HEK293 (cell line): ENCODE measurements at regions not wholly inside any gene's neighbourhood (a gene's known extent, or its start where the extent isn't known, plus 50 kb on each side); places are given as distances from the start of the nearest gene placed in this dataset.

Source experiments
- CTCF ChIA-PET: fragments of 350-600 bp; formaldehyde crosslinking; extraction: SDS; loops from one replicate; lab custom pipeline; 2021; ENCODE audit warnings: antibody characterized with exemption; lab: Yijun Ruan, JAX
- POLR2A ChIA-PET: fragments of 300-600 bp; formaldehyde crosslinking; extraction: SDS; loops from one replicate; lab custom pipeline; 2020; ENCODE audit warnings: antibody characterized with exemption, inconsistent platforms; lab: Yijun Ruan, JAX
- H3K27ac ChIP-seq: fragments of 200-500 bp; sonication (Bioruptor generic); 2 replicates; pipeline ENCODE4 v1.5.1; 2014; ENCODE audit warnings: low read depth, low read length, control low read depth, inconsistent platforms; ENCODE audit errors: extremely low read depth
- H3K36me3 ChIP-seq, 2 experiments: fragments of 200-500 bp in 1 of 2; sonication (Bioruptor generic) in 1 of 2; 1 replicate in 1 of 2; 2 replicates in 1 of 2; pipeline ENCODE4 v1.5.1; 2014 to 2017; ENCODE audit warnings: inconsistent platforms in 2 of 2, low read length in 2 of 2; ENCODE audit not compliant: control insufficient read depth in 2 of 2, insufficient read depth in 1 of 2
- H3K4me1 ChIP-seq: fragments of 200-500 bp; sonication (Bioruptor generic); 2 replicates; pipeline ENCODE4 v1.5.1; 2014; ENCODE audit warnings: mild to moderate bottlenecking, low read length, inconsistent platforms; ENCODE audit not compliant: control insufficient read depth, insufficient read depth
- H3K4me3 ChIP-seq: 2 replicates; pipeline ENCODE4 v1.5.1; 2011; ENCODE audit warnings: low read depth, mild to moderate bottlenecking, control low read depth, low read length, moderate library complexity
- H3K9me3 ChIP-seq: fragments of 200-500 bp; sonication (Bioruptor generic); 2 replicates; pipeline ENCODE4 v1.5.1; 2014; ENCODE audit warnings: low read depth, low read length, inconsistent platforms; ENCODE audit not compliant: control insufficient read depth, insufficient read depth
- GLI2 ChIP-seq: fragments of 450-650 bp; formaldehyde crosslinking; IDR thresholded peaks from 2 replicates; pipeline ENCODE4; 2017; ENCODE audit warnings: missing biosample characterization, missing genetic modification characterization, low read depth, borderline replicate concordance
- GLI4 ChIP-seq: fragments of 450-650 bp; formaldehyde crosslinking; IDR thresholded peaks from 2 replicates; pipeline ENCODE4 v1.5.1; 2016; ENCODE audit warnings: missing biosample characterization, missing genetic modification characterization
- HOXC10 ChIP-seq: sonication (generic); formaldehyde crosslinking; IDR thresholded peaks from 2 replicates; pipeline ENCODE4 v1.8.1; 2023; ENCODE audit warnings: mild to moderate bottlenecking, missing genetic modification reagents
- IKZF3 ChIP-seq: fragments of 450-650 bp; IDR thresholded peaks from 2 replicates; pipeline ENCODE4 v1.5.0; 2018; ENCODE audit warnings: missing biosample characterization, mild to moderate bottlenecking, missing genetic modification characterization, moderate library complexity
- KLF9 ChIP-seq: fragments of 450-650 bp; formaldehyde crosslinking; IDR thresholded peaks from 2 replicates; pipeline ENCODE4 v1.5.1; 2016; ENCODE audit warnings: missing biosample characterization, missing genetic modification characterization, low read depth
- SP2 ChIP-seq: fragments of 450-650 bp; formaldehyde crosslinking; IDR thresholded peaks from 2 replicates; pipeline ENCODE4 v1.5.1; 2016; ENCODE audit warnings: missing biosample characterization, missing genetic modification characterization
- ZBTB17 ChIP-seq: fragments of 450-650 bp; formaldehyde crosslinking; IDR thresholded peaks from 2 replicates; pipeline ENCODE4 v1.5.1; 2016; ENCODE audit warnings: missing biosample characterization, missing genetic modification characterization
- ZFHX2 ChIP-seq: fragments of 450-650 bp; formaldehyde crosslinking; conservative IDR thresholded peaks from 2 replicates; pipeline ENCODE4 v1.5.1; 2016; ENCODE audit warnings: missing biosample characterization, missing genetic modification characterization
- ZNF140 ChIP-seq: fragments of 450-650 bp; formaldehyde crosslinking; IDR thresholded peaks from 2 replicates; pipeline ENCODE4 v1.5.1; 2016; ENCODE audit warnings: missing biosample characterization, missing genetic modification characterization
- ZNF184 ChIP-seq: fragments of 450-650 bp; IDR thresholded peaks from 2 replicates; pipeline ENCODE4 v1.5.1; 2018; ENCODE audit warnings: missing biosample characterization, mild to moderate bottlenecking, missing genetic modification characterization
- ZNF248 ChIP-seq: fragments of 450-650 bp; formaldehyde crosslinking; IDR thresholded peaks from 2 replicates; pipeline ENCODE4 v1.5.1; 2017; ENCODE audit warnings: missing biosample characterization, missing genetic modification characterization
- ZNF341 ChIP-seq: fragments of 450-650 bp; formaldehyde crosslinking; IDR thresholded peaks from 2 replicates; pipeline ENCODE4; 2016; ENCODE audit warnings: low read depth, missing biosample characterization, missing genetic modification characterization
- ZNF404 ChIP-seq: fragments of 450-650 bp; formaldehyde crosslinking; IDR thresholded peaks from 2 replicates; pipeline ENCODE4 v1.5.1; 2017; ENCODE audit warnings: missing biosample characterization, missing genetic modification characterization
- ZNF555 ChIP-seq: fragments of 450-650 bp; formaldehyde crosslinking; conservative IDR thresholded peaks from 2 replicates; pipeline ENCODE4 v1.5.1; 2017; ENCODE audit warnings: missing biosample characterization, mild to moderate bottlenecking, missing genetic modification characterization, inconsistent platforms
- ZNF571 ChIP-seq: fragments of 450-650 bp; formaldehyde crosslinking; IDR thresholded peaks from 2 replicates; pipeline ENCODE4 v1.5.0; 2017; ENCODE audit warnings: missing biosample characterization, missing genetic modification characterization
- ZNF600 ChIP-seq: fragments of 450-650 bp; formaldehyde crosslinking; IDR thresholded peaks from 2 replicates; pipeline ENCODE4 v1.5.1; 2016; ENCODE audit warnings: missing biosample characterization, missing genetic modification characterization
- TF ChIP-seq, protein P1 (sequence below): fragments of 450-650 bp; formaldehyde crosslinking; IDR thresholded peaks from 2 replicates; pipeline ENCODE4 v1.5.1; 2016; ENCODE audit warnings: missing biosample characterization, missing genetic modification characterization
- TF ChIP-seq, protein P2 (sequence below): fragments of 450-650 bp; formaldehyde crosslinking; IDR thresholded peaks from 2 replicates; pipeline ENCODE4 v1.5.1; 2016; ENCODE audit warnings: missing biosample characterization, missing genetic modification characterization
- TF ChIP-seq, protein P3 (sequence below): fragments of 450-650 bp; formaldehyde crosslinking; IDR thresholded peaks from 2 replicates; pipeline ENCODE4 v1.5.1; 2016; ENCODE audit warnings: missing biosample characterization, missing genetic modification characterization
- TF ChIP-seq, protein P4 (sequence below): IDR thresholded peaks from 2 replicates; pipeline ENCODE4 v1.6.1; 2011; ENCODE audit warnings: mild to moderate bottlenecking, low read depth, low read length, borderline replicate concordance
- TF ChIP-seq, protein P5 (sequence below): fragments of 450-650 bp; formaldehyde crosslinking; IDR thresholded peaks from 2 replicates; pipeline ENCODE4 v1.5.1; 2016; ENCODE audit warnings: missing biosample characterization, missing genetic modification characterization
- TF ChIP-seq, protein P6 (sequence below): fragments of 450-650 bp; formaldehyde crosslinking; IDR thresholded peaks from 2 replicates; pipeline ENCODE4 v1.5.1; 2016; ENCODE audit warnings: missing biosample characterization, missing genetic modification characterization
- TF ChIP-seq, protein P7 (sequence below): fragments of 450-650 bp; formaldehyde crosslinking; IDR thresholded peaks from 2 replicates; pipeline ENCODE4 v1.5.1; 2016; ENCODE audit warnings: missing biosample characterization, missing genetic modification characterization, borderline replicate concordance
- TF ChIP-seq, protein P8 (sequence below): fragments of 450-650 bp; formaldehyde crosslinking; IDR thresholded peaks from 2 replicates; pipeline ENCODE4 v1.5.1; 2016; ENCODE audit warnings: missing biosample characterization, missing genetic modification characterization

DNA sequence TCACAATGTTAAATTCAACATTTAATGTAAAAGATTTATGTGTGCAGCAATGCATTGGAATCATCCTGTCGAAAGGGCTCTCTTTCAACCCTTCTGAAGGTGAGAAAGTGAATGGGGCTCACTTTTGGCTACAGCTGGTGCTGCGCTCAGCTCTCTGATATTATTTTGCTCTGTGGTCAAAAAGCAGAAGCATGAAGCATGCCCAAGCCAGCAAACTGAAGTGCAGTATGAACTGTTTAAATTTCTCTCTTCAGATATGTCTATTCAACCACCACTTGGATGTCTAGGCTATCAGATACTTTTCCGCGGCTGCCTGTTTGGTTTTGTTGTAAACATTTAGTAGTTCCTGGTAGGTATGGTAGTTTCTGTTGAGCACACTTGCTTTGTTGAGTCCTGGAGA is 216.9 kb upstream of the TMPRSS15 start:
- no peak overlapping the region for H3K27ac ChIP-seq
- H3K36me3 ChIP-seq: no peaks in the 10 kb centered on the region
- TF ChIP-seq ZNF404 (tag by site-specific recombination) (no peak), IKZF3 (no peak), HOXC10 (CRISPR knock-in tag) (no peak), ZNF341 (tag by site-specific recombination) (no peak), GLI2 (no peak), KLF9 (tag by site-specific recombination) (no peak), ZNF555 (tag by site-specific recombination) (no peak), ZNF140 (tag by site-specific recombination) (no peak), ZNF248 (tag by site-specific recombination) (no peak), ZBTB17 (tag by site-specific recombination) (no peak), GLI4 (tag by site-specific recombination) (no peak)
- TF ChIP-seq, protein P1, sequence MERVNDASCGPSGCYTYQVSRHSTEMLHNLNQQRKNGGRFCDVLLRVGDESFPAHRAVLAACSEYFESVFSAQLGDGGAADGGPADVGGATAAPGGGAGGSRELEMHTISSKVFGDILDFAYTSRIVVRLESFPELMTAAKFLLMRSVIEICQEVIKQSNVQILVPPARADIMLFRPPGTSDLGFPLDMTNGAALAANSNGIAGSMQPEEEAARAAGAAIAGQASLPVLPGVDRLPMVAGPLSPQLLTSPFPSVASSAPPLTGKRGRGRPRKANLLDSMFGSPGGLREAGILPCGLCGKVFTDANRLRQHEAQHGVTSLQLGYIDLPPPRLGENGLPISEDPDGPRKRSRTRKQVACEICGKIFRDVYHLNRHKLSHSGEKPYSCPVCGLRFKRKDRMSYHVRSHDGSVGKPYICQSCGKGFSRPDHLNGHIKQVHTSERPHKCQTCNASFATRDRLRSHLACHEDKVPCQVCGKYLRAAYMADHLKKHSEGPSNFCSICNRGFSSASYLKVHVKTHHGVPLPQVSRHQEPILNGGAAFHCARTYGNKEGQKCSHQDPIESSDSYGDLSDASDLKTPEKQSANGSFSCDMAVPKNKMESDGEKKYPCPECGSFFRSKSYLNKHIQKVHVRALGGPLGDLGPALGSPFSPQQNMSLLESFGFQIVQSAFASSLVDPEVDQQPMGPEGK (tag by site-specific recombination): no peak
- TF ChIP-seq, protein P2, sequence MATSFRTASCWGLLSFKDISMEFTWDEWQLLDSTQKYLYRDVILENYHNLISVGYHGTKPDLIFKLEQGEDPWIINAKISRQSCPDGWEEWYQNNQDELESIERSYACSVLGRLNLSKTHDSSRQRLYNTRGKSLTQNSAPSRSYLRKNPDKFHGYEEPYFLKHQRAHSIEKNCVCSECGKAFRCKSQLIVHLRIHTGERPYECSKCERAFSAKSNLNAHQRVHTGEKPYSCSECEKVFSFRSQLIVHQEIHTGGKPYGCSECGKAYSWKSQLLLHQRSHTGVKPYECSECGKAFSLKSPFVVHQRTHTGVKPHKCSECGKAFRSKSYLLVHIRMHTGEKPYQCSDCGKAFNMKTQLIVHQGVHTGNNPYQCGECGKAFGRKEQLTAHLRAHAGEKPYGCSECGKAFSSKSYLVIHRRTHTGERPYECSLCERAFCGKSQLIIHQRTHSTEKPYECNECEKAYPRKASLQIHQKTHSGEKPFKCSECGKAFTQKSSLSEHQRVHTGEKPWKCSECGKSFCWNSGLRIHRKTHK (tag by site-specific recombination): no peak
- TF ChIP-seq, protein P3, sequence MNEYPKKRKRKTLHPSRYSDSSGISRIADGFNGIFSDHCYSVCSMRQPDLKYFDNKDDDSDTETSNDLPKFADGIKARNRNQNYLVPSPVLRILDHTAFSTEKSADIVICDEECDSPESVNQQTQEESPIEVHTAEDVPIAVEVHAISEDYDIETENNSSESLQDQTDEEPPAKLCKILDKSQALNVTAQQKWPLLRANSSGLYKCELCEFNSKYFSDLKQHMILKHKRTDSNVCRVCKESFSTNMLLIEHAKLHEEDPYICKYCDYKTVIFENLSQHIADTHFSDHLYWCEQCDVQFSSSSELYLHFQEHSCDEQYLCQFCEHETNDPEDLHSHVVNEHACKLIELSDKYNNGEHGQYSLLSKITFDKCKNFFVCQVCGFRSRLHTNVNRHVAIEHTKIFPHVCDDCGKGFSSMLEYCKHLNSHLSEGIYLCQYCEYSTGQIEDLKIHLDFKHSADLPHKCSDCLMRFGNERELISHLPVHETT (tag by site-specific recombination): no peak
- TF ChIP-seq, all 188 proteins: peak for 0
- H3K4me1 ChIP-seq: no peaks in the 10 kb centered on the region
- H3K4me3 ChIP-seq: no peak overlapping the region
- no peaks in the 10 kb centered on the region for H3K9me3 ChIP-seq
- POLR2A ChIA-PET: no interaction called here
- CTCF ChIA-PET: no interaction called here

DNA sequence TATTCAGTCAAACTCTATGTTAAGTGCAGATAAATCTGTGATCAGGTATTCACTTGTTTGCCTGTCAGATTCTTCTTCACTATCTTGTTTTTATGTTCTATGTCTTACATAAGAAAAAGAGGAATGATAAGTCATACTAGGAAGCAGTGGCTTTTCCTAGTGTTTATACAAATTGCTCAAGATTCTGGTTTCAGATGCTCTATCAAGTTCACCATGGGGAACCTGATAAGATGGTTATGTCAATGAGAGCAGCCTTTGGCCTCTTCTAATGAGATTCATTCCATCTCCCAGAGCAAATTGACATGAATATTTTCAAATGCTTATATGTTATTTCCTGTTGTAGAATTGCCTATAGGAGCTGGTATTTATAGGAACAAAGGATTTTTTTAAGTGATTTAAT is 218.8 kb upstream of the TMPRSS15 start:
- Histone ChIP-seq H3K4me3 (no peak overlapping the region), H3K27ac (no peak overlapping the region), H3K36me3 (no peaks in the 10 kb centered on the region), H3K4me1 (no peaks in the 10 kb centered on the region), H3K9me3 (no peaks in the 10 kb centered on the region)
- POLR2A ChIA-PET: no interaction called here
- CTCF ChIA-PET: no interaction called here
- TF ChIP-seq, protein P4, sequence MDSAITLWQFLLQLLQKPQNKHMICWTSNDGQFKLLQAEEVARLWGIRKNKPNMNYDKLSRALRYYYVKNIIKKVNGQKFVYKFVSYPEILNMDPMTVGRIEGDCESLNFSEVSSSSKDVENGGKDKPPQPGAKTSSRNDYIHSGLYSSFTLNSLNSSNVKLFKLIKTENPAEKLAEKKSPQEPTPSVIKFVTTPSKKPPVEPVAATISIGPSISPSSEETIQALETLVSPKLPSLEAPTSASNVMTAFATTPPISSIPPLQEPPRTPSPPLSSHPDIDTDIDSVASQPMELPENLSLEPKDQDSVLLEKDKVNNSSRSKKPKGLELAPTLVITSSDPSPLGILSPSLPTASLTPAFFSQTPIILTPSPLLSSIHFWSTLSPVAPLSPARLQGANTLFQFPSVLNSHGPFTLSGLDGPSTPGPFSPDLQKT: no peak
- TF ChIP-seq ZNF184 (tag by site-specific recombination) (no peak), ZNF571 (tag by site-specific recombination) (no peak), ZFHX2 (tag by site-specific recombination) (no peak), SP2 (tag by site-specific recombination) (no peak), ZNF600 (tag by site-specific recombination) (no peak)
- TF ChIP-seq, protein P5, sequence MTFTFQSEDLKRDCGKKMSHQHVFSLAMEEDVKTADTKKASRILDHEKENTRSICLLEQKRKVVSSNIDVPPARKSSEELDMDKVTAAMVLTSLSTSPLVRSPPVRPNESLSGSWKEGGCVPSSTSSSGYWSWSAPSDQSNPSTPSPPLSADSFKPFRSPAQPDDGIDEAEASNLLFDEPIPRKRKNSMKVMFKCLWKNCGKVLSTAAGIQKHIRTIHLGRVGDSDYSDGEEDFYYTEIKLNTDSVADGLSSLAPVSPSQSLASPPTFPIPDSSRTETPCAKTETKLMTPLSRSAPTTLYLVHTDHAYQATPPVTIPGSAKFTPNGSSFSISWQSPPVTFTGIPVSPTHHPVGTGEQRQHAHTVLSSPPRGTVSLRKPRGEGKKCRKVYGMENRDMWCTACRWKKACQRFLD (tag by site-specific recombination): no peak
- TF ChIP-seq, protein P6, sequence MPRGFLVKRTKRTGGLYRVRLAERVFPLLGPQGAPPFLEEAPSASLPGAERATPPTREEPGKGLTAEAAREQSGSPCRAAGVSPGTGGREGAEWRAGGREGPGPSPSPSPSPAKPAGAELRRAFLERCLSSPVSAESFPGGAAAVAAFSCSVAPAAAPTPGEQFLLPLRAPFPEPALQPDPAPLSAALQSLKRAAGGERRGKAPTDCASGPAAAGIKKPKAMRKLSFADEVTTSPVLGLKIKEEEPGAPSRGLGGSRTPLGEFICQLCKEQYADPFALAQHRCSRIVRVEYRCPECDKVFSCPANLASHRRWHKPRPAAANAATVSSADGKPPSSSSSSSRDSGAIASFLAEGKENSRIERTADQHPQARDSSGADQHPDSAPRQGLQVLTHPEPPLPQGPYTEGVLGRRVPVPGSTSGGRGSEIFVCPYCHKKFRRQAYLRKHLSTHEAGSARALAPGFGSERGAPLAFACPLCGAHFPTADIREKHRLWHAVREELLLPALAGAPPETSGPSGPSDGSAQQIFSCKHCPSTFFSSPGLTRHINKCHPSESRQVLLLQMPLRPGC: no peak
- TF ChIP-seq, protein P7, sequence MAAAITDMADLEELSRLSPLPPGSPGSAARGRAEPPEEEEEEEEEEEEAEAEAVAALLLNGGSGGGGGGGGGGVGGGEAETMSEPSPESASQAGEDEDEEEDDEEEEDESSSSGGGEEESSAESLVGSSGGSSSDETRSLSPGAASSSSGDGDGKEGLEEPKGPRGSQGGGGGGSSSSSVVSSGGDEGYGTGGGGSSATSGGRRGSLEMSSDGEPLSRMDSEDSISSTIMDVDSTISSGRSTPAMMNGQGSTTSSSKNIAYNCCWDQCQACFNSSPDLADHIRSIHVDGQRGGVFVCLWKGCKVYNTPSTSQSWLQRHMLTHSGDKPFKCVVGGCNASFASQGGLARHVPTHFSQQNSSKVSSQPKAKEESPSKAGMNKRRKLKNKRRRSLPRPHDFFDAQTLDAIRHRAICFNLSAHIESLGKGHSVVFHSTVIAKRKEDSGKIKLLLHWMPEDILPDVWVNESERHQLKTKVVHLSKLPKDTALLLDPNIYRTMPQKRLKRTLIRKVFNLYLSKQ (tag by site-specific recombination): no peak
- TF ChIP-seq, protein P8, sequence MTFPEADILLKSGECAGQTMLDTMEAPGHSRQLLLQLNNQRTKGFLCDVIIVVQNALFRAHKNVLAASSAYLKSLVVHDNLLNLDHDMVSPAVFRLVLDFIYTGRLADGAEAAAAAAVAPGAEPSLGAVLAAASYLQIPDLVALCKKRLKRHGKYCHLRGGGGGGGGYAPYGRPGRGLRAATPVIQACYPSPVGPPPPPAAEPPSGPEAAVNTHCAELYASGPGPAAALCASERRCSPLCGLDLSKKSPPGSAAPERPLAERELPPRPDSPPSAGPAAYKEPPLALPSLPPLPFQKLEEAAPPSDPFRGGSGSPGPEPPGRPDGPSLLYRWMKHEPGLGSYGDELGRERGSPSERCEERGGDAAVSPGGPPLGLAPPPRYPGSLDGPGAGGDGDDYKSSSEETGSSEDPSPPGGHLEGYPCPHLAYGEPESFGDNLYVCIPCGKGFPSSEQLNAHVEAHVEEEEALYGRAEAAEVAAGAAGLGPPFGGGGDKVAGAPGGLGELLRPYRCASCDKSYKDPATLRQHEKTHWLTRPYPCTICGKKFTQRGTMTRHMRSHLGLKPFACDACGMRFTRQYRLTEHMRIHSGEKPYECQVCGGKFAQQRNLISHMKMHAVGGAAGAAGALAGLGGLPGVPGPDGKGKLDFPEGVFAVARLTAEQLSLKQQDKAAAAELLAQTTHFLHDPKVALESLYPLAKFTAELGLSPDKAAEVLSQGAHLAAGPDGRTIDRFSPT (tag by site-specific recombination): no peak
